ENCODE measurements at regions not wholly inside any gene's neighbourhood (a gene's known extent, or its start where the extent isn't known, plus 50 kb on each side); places are given as distances from the start of the nearest gene placed in this dataset.

DNA sequence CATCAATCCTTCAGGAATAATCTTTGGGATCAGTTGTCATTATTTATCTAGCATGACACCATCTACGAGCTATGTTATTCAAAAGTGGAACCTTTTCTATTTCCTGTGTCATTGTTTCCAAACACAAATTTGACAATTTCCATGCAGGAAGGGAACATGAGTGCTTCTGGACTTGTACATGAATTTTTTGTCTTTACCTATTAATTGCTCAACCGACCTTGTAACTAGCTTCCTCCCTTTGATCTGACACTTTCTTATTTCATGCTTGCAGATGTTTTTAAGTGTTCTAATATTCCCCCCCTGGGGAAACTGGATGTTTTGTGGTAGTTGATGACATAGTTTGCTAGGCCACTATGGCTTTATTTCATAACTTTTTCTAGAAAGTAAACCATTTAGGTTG is 139.4 kb downstream of the BMP2 start:
- TF ChIP-seq, protein P1, sequence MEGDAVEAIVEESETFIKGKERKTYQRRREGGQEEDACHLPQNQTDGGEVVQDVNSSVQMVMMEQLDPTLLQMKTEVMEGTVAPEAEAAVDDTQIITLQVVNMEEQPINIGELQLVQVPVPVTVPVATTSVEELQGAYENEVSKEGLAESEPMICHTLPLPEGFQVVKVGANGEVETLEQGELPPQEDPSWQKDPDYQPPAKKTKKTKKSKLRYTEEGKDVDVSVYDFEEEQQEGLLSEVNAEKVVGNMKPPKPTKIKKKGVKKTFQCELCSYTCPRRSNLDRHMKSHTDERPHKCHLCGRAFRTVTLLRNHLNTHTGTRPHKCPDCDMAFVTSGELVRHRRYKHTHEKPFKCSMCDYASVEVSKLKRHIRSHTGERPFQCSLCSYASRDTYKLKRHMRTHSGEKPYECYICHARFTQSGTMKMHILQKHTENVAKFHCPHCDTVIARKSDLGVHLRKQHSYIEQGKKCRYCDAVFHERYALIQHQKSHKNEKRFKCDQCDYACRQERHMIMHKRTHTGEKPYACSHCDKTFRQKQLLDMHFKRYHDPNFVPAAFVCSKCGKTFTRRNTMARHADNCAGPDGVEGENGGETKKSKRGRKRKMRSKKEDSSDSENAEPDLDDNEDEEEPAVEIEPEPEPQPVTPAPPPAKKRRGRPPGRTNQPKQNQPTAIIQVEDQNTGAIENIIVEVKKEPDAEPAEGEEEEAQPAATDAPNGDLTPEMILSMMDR (IDR thresholded peaks at IDR 0.05) = no peak
- TF ChIP-seq POLR2A (IDR thresholded peaks at IDR 0.05) = no peak

All from Peyer's patch (tissue), 4 donors.